GM18873 (cell line): ENCODE measurements at regions not wholly inside any gene's neighbourhood (a gene's known extent, or its start where the extent isn't known, plus 50 kb on each side); places are given as distances from the start of the nearest gene placed in this dataset.
"Not testable (repeated sequence)": the region's sequence is repeated elsewhere in the genome, so short reads cannot be mapped to it uniquely, and the experiment has no call there.

Source experiments
- ATAC-seq: cut with Tn5 transposase; IDR thresholded peaks from one replicate; pipeline ENCODE4 v1.9.1; 2021; ENCODE audit warnings: mild to moderate bottlenecking, moderate library complexity, moderate number of reproducible peaks; ENCODE audit not compliant: unreplicated experiment, low FRiP score

DNA sequence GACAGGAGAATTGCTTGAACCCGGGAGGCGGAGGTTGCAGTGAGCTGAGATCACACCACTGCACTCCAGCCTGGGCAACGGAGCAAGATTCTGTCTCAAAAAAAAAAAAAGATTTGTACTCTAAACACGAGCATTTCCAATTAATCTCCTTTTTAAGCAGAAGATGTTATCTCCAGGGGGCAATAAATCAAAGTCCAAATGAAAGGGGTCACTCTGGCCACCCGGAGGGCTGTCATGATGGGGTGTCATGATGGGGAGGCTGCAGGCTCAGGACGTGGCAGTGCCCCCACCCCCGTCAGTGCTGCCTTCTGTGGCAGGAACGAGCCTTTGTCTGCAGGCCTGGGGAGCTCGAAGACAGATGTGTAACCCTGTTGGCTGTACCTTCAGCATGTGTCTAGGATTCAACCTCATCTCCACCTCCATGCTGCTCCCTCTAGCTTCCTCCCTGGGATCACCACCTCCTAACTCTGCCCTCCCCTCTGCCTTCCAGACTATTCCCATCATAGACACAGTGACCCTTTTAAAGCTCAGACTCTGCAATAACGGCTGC, 76.9 kb upstream of the YWHAQ start:
- no peak for ATAC-seq

DNA sequence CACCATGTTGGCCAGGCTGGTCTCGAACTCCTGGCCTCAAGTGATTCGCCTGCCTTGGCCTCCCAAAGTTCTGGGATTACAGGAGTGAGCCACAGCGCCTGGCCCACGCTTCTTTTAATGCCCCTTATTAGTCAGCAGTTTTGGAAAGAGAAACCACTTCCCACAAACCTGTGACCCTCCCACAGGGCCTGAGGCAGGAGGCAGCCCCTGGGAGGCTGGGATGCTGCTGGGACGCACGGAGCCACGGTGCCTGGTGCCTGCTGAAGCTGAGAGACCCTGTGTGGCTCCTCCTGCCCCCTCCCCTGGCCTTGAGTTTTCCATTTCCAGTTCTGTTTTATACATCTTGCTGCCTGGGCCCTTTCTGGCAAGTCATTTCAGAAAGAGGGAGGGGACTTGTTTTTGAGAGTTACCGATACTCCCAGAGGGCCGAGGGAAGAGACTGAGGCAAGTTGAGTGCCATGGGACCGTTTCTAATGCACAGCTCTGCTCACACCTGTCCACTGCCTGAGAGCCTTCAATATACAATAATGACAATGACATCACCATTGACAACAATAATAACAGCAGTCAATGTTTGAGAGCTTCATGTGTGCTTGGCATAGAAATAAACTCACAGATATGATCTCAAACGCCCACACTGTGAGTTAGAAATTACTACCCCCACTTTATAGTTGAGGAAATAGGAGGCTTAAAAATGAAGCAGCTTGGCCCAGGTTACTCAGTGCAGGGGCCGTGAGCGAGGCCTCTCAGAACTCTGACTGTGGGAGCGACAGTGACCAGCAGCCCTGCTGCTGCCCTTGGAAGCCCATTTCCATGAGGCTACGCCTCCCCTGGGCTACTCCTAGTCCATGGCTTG, 78.1 kb upstream of the YWHAQ start:
- ATAC-seq: no peak

DNA sequence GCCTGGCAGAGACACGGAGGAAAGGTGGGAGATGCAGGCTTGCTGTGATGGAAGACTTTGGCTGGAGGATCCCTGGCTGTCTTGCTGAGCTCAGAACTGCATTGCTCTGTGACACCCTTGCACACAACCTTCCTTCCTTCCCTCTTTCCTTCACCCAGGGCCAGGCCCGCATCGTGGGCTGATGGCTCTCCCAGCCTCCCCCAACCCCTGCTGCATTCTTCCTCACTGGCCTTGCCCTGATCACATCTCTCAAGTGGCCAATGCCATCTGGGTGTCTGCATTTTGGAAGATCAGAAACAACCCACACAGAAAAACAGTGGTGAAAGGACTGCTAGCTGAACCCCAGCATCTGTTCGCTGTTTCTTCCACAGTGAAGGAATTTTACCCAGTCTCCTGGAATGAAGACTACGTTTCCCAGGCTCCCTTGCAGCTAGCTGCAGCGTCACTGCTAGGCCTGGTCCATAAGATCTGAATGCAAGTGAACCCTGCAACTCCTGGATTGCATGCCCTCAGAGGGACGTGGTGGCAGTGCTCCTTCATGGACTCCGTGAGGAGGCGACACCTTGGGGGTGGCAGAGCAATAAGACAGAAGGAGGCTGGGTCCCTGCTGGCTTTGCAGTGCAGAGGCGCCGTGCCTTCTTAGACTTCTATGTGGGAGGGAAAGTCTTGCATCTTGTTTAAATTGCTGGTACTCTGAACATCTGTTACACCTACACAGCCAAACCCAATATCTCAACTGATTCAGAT, 78.9 kb upstream of the YWHAQ start:
- no peak for ATAC-seq

DNA sequence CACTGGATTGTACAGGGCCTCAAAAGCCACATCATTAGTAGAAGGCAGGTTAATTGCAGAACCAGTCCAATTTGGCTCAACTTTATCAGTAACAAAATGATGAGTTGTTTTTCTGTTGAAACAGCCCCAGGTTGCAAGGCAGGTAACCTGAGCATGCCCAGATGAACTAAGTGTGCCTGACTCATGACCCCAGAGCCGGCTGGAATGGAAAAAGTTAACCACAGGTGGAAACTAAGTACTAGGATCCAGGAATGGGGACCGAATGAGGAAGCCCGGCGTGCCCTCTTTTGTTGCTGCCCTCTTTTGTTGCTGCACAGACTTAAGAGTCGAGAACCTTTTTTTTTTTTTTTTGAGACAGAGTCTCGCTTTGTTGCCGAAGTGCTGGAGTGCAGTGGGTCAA, 79.5 kb upstream of the YWHAQ start:
- no peak for ATAC-seq

DNA sequence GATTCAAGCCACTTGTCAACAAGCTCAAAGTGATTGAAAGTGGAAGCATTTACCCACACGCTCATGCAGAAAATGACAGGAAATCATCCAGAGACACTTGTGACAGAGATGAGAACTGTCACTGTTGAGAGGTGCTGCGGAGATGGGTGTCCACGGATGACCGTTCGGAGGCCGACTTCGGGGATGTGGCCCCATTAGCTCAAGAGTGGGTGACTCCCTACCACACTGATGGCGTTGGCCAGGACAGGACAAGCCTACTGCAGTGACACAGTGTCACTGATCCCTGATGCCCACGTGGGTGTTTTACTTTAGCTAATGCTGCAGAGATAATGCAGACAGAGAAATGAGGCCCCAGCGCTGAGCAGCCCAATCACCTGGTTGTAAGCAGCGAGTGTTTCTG, 81.5 kb upstream of the YWHAQ start:
- ATAC-seq: no peak

DNA sequence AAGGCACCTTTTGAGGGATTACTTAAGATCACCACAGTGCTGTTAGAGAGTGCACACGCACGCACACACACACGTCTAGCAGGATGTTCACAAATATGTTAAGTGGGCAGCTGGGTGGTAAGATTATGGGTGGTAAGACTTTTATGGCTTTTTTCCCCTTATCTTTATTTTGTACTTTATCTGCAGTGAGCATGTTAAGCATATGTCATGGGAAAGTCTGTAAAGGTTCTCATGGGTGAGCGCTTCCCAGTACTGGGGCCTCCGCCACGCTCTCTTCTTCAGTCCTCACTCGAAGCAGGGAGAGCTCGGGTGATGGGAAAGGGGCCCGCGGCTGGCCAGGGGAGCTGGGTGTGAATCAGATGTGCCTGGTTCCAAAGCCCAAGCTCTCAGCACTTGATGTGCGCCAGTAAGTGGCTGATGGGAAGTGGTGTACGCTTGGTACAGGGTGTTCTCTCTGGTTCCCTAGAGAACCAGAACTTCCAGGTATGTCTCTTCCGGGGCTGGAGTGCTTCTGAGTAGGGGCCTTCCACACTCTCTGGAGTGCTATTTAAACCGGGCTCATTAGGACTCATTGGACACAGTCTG, 83.9 kb upstream of the YWHAQ start:
- no peak for ATAC-seq

DNA sequence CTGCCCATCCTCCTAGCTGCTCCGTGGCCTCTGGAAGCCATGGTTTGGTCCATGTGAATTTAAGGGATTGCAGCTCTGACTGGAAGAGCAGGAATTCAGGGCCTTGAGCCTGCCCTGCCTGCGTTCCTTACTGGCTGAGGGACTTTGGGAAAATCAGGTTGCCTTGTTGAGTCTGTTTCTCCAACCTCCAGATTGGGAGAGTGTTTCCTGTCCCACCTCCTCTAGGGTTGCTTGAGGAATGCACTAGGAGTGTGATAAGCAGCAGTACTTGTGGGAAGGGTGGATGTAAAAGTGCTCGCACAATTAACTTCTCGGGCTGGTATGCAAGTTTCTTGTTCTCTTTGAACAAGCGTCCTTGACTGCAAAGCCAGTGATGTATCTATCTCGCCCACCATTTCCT, 84.4 kb upstream of the YWHAQ start:
- no peak for ATAC-seq

DNA sequence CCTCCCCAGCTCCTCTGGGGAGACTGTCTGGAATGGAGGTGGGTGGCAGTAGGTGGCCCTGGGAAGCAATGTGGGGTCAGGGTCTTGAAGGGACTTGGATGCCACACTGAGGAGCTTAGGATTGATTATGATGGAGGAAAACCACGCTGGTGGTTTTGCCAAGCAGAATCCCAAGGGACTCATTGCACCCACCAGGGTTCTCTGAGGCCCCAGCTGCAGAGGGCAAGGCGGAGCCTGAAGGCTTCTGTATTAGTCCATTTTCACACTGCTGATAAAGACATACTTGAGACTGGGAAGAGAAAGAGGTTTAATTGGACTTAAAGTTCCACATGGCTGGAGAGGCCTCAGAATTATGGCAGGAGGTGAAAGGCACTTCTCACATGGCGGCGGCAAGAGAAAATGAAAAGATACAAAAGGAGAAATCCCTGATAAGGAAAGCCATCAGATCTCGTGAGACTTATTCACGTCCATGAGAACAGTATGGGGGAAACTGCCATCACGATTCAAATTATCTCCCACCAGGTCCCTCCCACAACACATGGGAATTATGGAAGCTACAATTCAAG, 87.2 kb upstream of the YWHAQ start:
- ATAC-seq: no peak

DNA sequence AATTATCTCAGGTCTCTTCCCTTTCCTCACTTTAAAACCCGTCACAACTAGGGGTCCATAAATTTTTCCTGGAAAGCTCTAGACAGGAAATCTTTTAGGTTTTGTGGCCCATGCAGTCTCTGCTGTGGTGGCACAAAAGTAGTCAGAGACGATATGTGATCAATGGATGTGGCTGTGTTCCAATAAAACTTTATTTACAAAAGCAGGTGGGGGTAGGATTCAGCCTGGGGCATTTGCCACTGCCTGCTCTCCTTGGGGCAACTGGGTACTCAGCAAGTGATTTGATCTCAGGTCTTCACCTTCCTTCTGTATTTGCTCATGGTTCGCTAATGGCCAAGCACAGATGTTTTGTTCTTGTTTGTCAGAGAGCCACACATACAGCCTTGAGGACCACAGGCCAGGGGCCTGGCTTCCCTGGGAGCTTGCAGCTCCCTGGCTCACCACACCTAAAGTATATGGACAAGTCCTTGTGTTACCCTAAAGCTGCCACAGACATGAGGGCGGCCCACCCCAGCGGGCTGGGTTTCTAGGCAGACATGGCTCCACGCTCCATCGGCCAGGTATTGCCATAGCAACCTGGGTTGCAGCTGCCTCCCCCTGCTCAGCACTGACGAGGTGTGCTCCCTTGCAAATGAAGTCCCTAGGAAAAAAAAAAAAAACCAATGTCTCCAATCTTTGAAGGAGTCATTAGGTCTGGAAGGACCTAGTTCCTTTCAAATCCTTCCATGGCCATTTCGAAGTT, 89.7 kb upstream of the YWHAQ start:
- no peak for ATAC-seq

DNA sequence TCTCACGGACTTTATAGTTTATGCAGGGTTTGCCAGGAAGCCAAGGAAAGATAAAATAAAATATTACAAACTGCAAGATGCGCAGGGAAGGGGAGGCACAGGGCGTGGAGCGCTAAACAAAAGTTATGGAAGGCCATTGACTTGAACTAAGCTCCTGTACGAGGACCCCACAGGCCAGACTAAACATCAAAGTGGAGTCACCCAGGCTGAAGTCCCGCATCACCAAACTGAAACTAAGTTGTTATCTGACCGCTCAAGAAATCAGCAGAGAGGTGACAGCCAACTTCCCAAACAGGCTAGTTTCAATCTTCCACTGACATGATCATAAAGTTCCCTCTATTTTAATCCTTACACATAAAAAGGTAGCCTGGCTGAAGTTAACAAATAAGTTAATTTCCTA, 90.5 kb upstream of the YWHAQ start:
- ATAC-seq: no peak

DNA sequence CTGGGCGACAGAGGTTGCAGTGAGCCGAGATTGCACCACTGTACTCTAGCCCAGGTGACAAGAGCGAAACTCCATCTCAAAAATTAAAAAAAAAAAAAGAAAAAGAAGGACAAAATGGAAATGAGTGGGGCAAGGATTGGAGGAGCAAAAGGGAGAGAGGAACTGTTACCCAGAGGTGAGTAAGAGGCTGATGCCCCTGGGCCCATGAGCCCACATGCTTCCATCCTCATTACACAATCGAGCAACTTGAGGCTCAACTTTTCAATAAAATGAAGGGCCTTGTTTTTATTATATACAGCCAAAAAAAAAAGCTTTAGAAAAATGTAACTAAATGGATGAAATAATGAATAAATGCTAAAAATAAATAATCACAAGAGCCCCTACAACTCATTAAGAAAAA, 91.7 kb upstream of the YWHAQ start:
- ATAC-seq: no peak

DNA sequence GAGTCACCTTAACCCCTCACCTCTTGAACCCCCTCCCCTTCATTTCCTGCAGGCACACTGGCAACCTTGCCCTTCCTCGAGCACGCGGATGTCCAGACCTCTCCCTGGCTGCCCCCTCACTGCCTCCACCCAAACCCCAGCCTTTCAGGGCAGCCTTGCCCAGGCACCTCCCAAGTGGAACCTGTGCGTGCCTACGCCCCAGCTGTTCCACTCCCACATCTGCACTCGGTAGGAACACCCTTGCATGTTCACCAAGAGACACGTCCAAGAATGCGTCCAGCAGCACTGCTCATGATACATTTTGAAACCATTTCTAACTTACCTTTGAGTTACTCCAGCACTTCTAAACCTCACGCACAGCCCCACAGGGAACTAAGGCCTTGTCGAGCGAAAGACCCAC, 93.8 kb upstream of the YWHAQ start:
- ATAC-seq: no peak

DNA sequence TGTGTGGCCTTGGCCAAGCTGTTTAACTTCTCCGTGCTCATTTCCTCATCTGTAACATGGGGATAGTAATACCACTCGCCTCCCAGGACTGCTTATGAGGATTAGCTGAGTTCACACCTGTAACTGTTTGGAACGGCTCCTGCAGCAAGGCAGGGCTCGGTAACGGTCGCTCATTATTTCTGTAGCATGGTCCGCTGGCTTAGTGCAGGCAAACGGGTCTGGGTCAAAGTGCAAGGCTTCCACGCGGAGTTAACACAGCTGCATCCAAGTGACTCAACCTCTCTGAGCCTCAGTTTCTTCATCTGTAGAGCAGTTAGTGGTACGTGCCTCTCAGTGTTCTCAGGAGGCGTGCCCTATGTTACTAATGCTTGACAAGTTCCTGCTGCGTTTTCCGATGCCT, 94.3 kb upstream of the YWHAQ start:
- no peak for ATAC-seq

DNA sequence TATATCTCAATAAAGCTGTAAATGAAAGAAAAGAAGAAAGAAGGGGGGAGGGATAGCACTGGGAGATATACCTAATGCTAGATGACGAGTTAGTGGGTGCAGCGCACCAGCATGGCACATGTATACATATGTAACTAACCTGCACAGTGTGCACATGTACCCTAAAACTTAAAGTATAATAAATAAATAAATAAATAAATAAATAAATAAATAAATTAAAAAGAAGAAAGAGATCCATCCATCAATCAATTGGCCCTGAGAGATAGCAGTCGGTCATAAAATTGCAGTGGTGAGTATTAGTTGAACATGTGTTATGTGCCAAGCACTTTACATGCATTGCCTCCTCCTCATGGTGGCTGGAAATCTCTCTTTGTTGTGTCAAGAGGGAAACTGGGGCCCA, 95.2 kb upstream of the YWHAQ start:
- ATAC-seq: not testable (repeated sequence)

DNA sequence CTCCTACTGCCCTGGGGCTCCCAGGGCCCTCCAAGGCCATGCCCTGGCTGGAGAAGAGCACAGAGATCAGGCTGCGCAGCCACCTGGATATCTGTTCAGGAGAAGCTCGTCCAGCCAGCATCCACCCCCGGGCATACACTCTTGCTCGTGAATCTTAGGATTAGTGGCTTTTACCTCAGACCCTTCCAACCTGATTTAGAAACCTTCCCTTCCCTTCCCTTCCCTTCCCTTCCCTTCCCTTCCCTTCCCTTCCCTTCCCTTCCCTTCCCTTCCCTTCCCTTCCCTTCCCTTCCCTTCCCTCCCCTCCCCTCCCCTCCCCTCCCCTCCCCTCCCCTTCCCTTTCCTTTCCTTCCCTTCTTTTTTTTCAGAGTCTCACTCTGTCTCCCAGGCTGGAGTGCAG, 99.7 kb upstream of the YWHAQ start:
- ATAC-seq: not testable (repeated sequence)

DNA sequence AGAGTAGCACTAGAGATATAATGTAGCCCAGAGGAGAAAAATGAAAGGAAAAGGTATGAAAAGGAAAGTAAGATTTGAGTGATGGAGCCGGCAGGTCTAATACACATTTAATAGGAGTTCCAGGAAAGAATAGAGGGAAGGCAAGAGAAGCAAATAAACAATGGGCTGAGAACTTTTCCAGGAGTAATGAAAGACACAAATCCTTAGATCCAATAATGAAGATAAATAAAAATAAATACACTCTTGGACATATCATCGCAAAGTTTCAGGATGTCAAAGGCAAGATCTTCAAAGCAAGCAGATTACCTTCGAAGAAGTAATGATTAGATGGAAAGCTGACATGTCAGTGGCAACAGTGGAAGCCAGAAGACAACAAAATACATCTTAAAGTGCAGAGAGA, 102.0 kb upstream of the YWHAQ start:
- no peak for ATAC-seq

DNA sequence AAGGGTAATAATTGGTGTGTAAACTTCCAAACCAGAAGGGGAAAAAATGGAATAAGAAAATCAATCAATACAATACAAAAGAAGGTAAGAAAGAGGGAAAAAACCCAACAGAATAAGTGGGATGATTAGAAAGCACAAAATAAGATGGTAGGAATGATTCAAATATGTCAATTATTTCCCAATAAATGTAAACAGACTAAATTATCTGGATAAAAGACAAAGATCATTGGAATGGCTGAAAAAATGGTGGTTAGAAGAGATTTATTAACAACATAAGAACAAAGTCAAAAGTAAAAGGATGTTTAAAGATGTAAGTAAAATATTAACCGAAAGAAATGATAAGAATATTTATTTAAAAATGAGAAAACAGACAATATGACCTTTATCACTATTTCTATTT, 103.5 kb upstream of the YWHAQ start:
- ATAC-seq: no peak

DNA sequence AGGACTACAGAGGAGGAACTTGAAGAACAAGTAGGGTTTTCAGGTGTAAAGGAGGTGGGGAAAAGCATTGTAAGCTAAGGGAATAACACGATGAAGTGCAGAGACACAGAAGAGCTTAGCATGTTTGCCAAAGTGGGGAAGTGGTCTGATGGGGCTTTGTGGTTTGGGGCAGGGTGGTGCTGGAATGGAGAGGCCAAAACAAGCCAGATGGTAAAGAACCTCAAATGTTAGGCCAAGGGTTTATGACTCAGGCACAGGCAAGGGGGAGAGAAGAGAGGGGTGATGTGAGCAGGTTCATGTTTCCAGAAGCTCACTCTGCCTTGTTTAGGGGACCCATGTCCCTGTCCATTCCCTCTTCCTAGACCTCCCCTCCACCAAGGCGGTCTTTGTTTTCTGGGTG, 104.5 kb upstream of the YWHAQ start:
- no peak for ATAC-seq

DNA sequence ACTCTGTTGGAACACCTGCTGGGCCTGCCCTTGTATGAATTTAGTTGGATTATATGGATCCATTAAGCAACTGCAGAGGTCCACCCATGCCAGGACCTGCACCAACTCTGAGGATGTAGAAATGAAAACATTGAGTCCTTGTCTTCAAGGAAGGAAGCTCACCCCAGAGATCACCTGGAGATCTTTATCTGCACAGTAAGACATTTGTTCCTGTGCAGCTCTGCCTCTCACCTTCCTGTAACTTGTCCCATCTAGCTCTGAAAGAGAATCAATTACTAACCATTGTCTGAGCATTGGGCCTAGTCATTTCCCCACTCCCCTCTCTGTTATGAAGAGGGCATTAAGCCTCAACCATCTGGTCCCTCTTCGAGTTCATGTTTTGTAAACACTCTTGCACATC, 105.2 kb upstream of the YWHAQ start:
- ATAC-seq: no peak
